ENCODE measurements at regions not wholly inside any gene's neighbourhood (a gene's known extent, or its start where the extent isn't known, plus 50 kb on each side); places are given as distances from the start of the nearest gene placed in this dataset.

DNA sequence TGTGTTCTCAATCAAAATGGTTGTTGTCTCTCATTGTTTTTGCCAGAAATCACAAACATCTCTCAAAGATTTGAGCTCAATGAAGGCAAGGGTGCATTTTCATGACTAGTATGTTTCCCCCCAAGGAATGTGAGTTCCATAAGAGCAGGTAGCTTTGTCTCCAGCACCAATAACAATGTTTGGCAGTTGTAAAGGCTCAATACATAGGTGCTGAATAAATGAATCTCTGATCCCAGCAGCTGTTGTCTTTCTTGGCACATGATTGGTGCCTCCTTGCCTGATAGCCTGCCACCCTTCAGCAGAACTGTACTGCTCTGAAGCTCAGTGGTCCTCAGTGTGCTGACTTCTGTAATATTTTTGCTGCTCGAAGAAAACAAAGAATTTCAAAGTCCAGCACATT, 103.1 kb upstream of the CDH11 start:
- TF ChIP-seq POLR2A (IDR thresholded peaks at IDR 0.05), result no peak
- TF ChIP-seq, protein P1, sequence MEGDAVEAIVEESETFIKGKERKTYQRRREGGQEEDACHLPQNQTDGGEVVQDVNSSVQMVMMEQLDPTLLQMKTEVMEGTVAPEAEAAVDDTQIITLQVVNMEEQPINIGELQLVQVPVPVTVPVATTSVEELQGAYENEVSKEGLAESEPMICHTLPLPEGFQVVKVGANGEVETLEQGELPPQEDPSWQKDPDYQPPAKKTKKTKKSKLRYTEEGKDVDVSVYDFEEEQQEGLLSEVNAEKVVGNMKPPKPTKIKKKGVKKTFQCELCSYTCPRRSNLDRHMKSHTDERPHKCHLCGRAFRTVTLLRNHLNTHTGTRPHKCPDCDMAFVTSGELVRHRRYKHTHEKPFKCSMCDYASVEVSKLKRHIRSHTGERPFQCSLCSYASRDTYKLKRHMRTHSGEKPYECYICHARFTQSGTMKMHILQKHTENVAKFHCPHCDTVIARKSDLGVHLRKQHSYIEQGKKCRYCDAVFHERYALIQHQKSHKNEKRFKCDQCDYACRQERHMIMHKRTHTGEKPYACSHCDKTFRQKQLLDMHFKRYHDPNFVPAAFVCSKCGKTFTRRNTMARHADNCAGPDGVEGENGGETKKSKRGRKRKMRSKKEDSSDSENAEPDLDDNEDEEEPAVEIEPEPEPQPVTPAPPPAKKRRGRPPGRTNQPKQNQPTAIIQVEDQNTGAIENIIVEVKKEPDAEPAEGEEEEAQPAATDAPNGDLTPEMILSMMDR (IDR thresholded peaks at IDR 0.05), result no peak

Data from Peyer's patch (tissue), 4 donors.